Nephron progenitor cell (in vitro differentiated cells): ENCODE measurements at regions not wholly inside any gene's neighbourhood (a gene's known extent, or its start where the extent isn't known, plus 50 kb on each side); places are given as distances from the start of the nearest gene placed in this dataset.
A peak's percentile ranks its signal among the peaks of the same experiment; 100 is the strongest.

Experiments
- DNase-seq: peaks from one replicate; pipeline ENCODE4 v3.0.0; 2021
- H3K27ac Mint-ChIP-seq: 2 replicates; pipeline ENCODE4 v1.8.0; 2021; ENCODE audit warnings: mild to moderate bottlenecking, moderate library complexity, mixed read lengths
- H3K27me3 Mint-ChIP-seq: 2 replicates; pipeline ENCODE4 v1.8.0; 2021; ENCODE audit warnings: mild to moderate bottlenecking, low read depth, mixed read lengths; ENCODE audit not compliant: poor library complexity
- H3K36me3 Mint-ChIP-seq: 2 replicates; pipeline ENCODE4 v1.8.0; 2021; ENCODE audit warnings: low read depth, mixed read lengths
- H3K4me1 Mint-ChIP-seq: 2 replicates; pipeline ENCODE4 v1.8.0; 2021; ENCODE audit warnings: mixed read lengths
- H3K4me3 Mint-ChIP-seq: 2 replicates; pipeline ENCODE4 v1.8.0; 2021; ENCODE audit warnings: mild to moderate bottlenecking, moderate library complexity, mixed read lengths
- H3K9me3 Mint-ChIP-seq: 2 replicates; pipeline ENCODE4 v1.8.0; 2021; ENCODE audit warnings: mild to moderate bottlenecking, moderate library complexity, mixed read lengths
- TF ChIP-seq, protein P1 (sequence below): fragments of 200-600 bp; sonication (generic); IDR thresholded peaks from 2 replicates; pipeline ENCODE4 v1.5.0; 2021; ENCODE audit warnings: antibody characterized with exemption

DNA sequence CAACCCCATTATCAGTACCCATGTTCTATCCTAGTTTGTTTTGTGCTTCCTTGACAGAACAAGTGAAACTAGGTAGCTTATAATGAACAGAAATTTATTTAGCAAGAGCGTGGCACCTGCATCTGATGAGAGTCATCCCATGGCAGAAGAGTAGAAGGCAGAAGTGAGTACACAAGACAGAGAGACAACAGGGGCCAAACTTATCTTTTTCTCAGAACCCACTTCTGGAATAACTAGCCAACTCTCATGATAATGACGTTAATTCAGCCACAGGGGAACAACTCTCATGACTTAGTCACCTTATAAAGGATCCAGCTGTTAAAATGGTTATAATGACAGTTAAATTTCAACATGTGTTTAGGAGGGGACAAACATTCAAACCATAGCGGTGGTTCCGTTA lies 644.9 kb downstream of the TECRL start:
- Mint-ChIP-seq H3K4me1 (no peaks in the 10 kb centered on the region), H3K27me3 (no peaks in the 10 kb centered on the region), H3K9me3 (no peaks in the 10 kb centered on the region), H3K27ac (no peak overlapping the region), H3K36me3 (no peaks in the 10 kb centered on the region), H3K4me3 (no peak overlapping the region)
- TF ChIP-seq, protein P1, sequence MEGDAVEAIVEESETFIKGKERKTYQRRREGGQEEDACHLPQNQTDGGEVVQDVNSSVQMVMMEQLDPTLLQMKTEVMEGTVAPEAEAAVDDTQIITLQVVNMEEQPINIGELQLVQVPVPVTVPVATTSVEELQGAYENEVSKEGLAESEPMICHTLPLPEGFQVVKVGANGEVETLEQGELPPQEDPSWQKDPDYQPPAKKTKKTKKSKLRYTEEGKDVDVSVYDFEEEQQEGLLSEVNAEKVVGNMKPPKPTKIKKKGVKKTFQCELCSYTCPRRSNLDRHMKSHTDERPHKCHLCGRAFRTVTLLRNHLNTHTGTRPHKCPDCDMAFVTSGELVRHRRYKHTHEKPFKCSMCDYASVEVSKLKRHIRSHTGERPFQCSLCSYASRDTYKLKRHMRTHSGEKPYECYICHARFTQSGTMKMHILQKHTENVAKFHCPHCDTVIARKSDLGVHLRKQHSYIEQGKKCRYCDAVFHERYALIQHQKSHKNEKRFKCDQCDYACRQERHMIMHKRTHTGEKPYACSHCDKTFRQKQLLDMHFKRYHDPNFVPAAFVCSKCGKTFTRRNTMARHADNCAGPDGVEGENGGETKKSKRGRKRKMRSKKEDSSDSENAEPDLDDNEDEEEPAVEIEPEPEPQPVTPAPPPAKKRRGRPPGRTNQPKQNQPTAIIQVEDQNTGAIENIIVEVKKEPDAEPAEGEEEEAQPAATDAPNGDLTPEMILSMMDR = no peak
- no peak for DNase-seq

DNA sequence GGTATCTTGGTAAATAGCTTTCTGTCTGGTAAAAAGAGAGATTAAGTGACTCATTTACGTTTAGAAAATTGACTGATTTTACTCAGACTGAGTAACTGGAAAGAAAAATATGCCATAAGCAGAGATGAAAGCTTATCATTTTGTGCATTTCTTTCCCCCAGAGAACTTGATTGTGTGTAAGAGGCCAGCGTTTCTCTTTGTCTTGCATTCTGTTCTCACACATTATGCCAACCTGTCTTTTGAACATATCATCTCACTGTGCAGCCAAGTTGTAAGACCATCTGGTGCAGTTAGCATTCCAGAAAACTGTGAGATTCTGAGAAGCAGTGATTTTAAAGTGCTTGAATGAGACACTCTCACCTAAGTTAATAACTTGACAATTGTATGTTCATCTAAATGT lies 651.3 kb downstream of the TECRL start:
- TF ChIP-seq, protein P1 = no peak
- no peak overlapping the region for H3K27ac Mint-ChIP-seq
- H3K27me3 Mint-ChIP-seq = no peaks in the 10 kb centered on the region

DNA sequence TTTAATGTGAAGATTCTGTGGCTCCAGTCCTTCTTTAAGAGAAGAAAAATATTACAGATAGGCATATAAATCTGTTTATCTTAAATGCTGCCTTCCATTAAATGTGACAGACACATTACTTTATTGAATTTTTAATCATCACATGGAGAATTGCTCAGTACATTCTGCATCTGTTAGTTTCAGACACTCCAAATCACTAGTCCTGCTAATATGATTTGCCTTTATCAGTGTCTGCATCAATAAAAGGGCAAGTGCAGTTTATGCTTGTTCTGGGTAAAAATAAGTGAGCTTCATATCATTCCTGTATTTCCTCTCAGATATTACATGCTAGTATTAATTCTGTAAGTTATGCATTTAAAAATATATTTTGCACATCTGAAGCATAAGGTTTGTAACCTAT lies 666.4 kb downstream of the TECRL start:
- no peak for DNase-seq
- TF ChIP-seq, protein P1 = no peak
- peaks cover 10% of the 10 kb centered on the region for H3K9me3 Mint-ChIP-seq
- H3K36me3 Mint-ChIP-seq = no peaks in the 10 kb centered on the region
- no peak overlapping the region for H3K27ac Mint-ChIP-seq
- peaks cover 4% of the 10 kb centered on the region for H3K27me3 Mint-ChIP-seq
- H3K4me1 Mint-ChIP-seq = no peaks in the 10 kb centered on the region
- H3K4me3 Mint-ChIP-seq = no peak overlapping the region

More for the DNA sequence above, 651.3 kb downstream of the TECRL start:
- no peaks in the 10 kb centered on the region for H3K4me1 Mint-ChIP-seq
- DNase-seq = no peak
- no peaks in the 10 kb centered on the region for H3K36me3 Mint-ChIP-seq
- no peaks in the 10 kb centered on the region for H3K9me3 Mint-ChIP-seq
- H3K4me3 Mint-ChIP-seq = no peak overlapping the region

DNA sequence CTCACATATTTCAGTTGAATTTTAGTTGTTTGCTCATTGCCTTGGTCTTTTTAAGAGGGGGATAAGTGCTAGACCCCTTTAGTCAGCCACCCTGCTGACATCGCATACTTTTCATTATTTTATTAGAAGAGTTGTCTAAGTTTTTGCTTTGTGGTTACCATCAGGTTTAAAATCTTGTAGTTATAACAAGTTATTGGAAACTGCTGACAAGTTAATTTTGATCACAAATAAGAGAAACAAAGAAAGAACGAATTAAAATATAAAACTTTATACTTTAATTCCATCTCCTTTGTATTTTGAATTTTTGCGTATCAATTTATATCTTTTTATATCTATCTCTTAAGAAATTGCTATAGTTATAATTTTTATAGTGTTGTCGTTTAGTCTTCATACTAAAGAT lies 679.7 kb downstream of the TECRL start:
- Mint-ChIP-seq H3K4me3 (no peak overlapping the region), H3K36me3 (no peaks in the 10 kb centered on the region), H3K4me1 (peaks cover 15% of the 10 kb centered on the region), H3K27ac (peak overlapping the region; percentile 43), H3K9me3 (peaks cover 6% of the 10 kb centered on the region), H3K27me3 (no peaks in the 10 kb centered on the region)
- TF ChIP-seq, protein P1 = no peak
- no peak for DNase-seq

DNA sequence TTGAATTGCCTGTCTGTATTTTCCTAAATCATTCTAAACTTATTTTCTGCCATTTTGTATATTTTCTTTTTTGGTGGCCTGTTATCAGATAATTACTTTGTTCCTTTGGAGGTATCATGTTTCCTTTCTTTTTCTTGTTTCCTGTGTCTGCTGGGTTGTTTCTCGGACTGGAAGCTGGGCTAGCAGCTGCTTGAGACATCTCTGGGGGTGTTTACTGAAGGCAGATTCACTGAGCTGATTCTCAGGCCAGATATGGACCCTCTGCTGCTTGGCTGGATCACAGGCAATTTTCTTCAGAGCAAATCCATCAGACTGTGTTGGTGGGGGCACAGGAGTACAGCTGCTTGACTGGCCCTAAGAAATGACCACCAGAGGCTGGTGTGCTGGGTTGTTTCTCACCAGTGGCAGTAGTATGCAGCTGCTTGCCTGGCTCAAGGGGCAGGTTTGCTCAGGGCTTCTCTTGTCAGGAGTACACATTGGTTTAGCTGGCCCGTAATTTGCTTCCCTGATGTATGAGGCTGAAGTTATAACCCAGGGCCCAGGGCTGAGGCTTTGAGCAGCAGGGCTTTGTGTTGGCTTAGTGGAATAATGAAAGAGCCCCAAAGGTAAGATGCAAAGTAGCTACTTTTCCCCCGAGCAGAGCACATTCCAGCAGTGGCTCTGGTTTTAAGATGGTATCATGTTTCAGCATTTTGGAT lies 680.6 kb downstream of the TECRL start:
- Mint-ChIP-seq H3K27ac (peak overlapping the region; percentile 56), H3K9me3 (peaks cover 6% of the 10 kb centered on the region), H3K36me3 (no peaks in the 10 kb centered on the region), H3K27me3 (no peaks in the 10 kb centered on the region), H3K4me3 (no peak overlapping the region), H3K4me1 (peaks cover 15% of the 10 kb centered on the region)
- DNase-seq = peak; percentile 13
- TF ChIP-seq, protein P1 = no peak

DNA sequence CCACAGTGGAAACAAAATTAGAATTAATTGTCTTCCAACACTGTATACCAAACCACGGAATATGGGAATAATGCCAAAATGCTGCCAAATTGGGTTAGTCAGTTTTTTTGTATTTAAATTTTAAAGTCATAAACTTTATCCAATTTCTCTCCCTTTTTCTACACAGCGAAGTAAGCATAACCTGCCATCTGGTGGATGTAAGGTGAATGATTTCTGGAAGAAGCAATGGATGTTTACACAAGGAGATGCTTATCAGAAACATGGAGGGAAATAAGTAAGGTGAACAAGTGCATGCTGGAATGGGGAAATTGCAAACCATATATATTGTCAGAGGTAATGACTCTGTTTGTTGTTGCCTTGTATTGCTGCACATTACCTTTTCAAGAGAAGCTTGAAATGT lies 691.9 kb downstream of the TECRL start:
- no peak overlapping the region for H3K4me3 Mint-ChIP-seq
- no peaks in the 10 kb centered on the region for H3K4me1 Mint-ChIP-seq
- DNase-seq = no peak
- H3K36me3 Mint-ChIP-seq = no peaks in the 10 kb centered on the region
- H3K27me3 Mint-ChIP-seq = peaks cover 6% of the 10 kb centered on the region
- TF ChIP-seq, protein P1 = peak; percentile 48
- H3K9me3 Mint-ChIP-seq = no peaks in the 10 kb centered on the region
- H3K27ac Mint-ChIP-seq = no peak overlapping the region
